SK-MEL-5 (cell line): ENCODE measurements at regions not wholly inside any gene's neighbourhood (a gene's known extent, or its start where the extent isn't known, plus 50 kb on each side); places are given as distances from the start of the nearest gene placed in this dataset.

Experiments
- DNase-seq: peaks from one replicate; pipeline ENCODE4 v3.0.0-alpha.2; 2016; ENCODE audit warnings: low read depth, low spot score
- in situ Hi-C: cut with HindIII; loops from 2 replicates; pipeline ENCODE4 v1.10.0; 2016; ENCODE audit warnings: low sequenced_read_pairs, high pct_unique_total_duplicates, low pct_unique_long_range_greater_than_20kb

DNA sequence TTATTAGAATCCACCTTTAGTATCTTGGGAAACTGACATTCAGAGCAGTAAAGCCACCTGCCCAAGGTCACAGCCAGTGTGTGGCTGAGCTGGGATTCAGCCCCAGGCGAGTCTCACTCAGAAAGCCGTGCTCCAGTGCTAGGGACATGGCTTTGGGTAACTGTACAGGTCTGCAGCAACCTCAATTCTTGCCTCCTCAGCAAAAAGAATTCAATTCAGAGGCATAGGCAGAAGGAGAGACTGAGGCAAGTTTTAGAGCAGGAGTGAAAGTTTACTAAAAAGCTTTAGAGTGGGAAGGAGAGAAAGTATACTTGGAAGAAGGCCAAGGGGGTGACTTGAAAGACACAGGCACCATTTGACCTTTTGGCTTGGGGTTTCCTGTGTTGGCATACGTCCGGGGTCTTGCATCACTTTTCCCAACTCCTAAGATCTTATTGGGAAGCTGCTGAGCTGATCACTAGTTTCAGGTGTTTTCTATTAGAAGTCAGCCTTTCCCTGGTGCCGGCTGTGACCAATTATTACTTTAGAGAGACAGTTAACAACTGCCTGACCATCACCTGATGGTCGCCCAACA lies 529.3 kb downstream of the MATN1 start:
- no peak for DNase-seq
- in situ Hi-C loops, result no loop called here

DNA sequence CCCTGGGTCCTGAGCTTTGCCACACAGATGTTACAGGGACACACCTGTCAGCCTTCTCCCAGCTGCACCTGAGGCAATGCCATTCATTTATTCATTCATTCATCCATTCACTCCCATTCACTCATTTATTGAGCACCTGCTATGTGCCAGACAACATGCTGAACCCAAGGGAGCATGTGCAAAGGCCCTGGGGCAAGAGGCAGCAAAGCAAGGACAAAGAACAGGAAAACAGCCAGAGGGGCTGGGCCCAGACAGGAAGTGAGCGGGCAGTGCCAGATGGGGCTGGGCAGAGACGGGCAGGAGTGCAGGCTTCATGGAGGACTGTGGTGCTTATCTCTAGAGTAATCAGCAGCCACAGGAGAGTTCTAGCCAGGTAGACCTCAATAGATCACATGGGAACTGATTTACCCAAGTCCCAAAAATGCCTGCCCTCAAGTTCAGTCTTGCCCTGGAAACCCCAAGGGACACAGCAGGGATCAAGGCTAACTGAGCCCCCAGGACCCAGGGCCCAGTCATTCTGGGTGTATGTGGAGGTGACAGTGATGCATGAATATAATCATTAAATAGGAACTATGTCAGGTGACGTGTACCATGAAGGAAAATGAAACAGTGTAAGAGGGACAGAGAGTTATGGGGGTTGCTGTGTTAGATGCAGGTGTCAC lies 530.3 kb downstream of the MATN1 start:
- in situ Hi-C loops, result no loop called here
- no peak for DNase-seq

DNA sequence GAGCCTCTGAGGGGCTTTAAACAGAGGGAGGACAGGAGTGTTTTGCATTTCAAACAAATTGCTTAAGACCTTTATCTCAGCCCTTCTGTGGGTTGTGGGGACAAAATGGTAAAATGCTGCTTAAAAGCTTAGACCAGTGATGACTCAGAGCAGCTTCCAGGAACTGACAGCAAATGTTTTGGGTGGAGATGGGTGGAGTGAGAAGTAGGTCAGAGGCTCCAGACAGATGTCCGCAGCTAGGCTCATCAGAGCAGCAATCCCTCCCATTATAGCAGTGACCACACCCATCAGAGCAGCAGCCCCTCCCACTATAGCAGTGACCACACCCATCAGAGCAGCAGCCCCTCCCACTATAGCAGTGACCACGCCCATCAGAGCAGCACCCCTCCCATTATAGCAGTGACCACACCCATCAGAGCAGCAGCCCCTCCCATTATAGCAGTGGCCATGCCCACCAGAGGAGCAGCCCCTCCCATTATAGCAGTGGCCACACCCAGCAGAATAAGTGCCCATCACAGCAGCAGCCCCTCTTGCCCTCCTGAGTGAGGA lies 532.2 kb downstream of the MATN1 start:
- DNase-seq, result peak; percentile 50
- in situ Hi-C loops, result no loop called here

DNA sequence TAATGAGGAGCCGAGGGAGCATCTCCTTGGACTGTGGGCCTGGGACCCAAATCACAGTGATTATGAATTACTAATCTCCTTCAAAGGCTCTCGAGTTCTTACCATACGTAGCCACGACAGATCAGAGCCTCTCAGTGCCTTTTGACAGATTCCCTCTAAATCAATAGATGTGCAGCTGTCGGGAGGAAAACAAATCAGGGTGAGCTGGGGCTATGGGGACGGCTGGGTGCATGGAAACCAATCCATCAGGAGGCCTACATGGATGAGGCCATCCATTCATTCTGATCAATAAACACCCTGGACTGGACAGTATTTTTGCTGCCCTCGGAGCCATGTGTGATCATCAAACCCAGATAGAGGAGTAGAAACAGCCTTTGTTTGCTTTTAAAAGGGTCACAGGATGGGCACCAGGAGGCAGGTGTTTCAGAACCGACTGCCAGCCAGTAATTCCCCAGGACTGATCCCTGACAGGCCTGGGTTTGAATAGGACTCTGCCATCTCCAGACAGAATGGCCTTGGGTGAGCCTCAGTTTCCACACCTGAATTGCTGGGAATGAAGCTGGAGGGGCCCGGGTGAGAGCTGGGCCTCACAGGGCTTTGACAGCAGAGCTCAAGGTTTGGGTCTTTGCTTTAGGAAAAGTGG lies 532.8 kb downstream of the MATN1 start:
- in situ Hi-C loops, result no loop called here
- no peak for DNase-seq

DNA sequence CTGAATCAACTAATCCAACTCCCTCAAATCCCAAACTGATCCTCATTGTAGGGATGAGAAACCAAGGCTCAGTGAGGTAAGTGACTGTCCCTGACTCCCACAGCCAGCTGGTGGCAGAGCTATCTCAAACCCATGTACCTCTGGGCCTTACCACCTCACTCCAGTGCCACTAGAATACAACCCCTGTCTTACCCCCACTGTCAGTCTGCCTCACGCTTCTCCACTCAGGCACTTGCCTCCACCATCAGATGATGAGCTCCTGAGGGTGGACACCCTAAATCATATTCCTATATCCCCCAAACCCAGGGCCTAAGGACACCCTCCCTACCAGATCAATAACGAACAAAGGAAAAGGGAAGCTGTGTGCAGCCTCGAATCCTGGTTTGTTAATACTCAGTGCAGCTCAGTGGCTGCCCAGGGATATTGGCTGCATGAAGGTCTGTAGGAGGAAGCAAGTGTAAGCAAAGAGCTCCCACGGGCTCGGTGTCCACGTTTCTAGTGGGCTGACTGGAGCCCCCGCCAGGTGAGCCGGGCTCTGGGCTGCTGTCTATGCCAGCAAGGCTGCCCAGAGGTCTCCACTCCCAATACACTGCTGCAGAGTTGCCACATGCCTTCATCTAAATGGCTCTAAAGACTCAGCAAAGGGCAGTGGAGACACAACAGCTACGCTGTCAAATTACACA lies 533.4 kb downstream of the MATN1 start:
- DNase-seq, result no peak
- in situ Hi-C loops, result no loop called here

DNA sequence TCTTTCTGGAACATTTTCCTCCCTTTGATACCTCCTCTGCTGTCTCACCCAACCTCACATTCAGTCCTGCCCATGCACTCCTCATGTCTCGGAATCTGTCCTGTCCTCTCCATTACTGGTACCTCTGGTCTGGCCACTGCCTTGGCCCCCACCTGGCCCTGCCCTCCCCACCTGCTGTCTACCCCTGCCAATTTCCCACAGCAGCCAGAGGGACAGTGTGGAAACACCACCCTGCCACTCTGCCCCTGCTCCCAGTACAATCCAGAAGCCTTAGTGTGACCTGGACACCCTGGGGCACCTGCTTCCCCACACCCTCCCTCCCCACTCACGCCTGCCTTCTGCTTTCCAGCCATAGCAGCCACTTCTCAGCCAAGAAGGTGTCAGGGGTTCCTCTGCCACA lies 534.4 kb downstream of the MATN1 start:
- DNase-seq, result no peak
- in situ Hi-C loops, result no loop called here

DNA sequence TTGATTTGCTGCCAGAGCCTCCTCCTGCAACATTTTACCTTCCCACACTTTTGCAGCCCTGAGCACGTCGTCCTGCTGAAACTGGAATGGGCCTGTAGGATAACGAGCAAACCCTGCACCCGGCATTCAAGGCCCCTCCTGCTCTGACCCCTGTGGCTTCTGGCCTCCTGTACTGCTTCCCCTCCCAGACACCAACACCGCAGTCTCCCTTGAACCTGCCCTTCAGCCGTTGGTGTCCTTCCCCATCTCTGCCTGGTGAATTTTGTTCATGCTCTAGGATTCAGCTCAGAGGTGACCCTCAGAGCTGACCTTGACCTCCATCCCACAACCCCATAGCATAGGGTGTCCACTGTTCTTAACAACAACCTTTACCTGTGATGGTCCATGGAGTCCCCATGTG lies 535.1 kb downstream of the MATN1 start:
- in situ Hi-C loops, result no loop called here
- DNase-seq, result no peak

DNA sequence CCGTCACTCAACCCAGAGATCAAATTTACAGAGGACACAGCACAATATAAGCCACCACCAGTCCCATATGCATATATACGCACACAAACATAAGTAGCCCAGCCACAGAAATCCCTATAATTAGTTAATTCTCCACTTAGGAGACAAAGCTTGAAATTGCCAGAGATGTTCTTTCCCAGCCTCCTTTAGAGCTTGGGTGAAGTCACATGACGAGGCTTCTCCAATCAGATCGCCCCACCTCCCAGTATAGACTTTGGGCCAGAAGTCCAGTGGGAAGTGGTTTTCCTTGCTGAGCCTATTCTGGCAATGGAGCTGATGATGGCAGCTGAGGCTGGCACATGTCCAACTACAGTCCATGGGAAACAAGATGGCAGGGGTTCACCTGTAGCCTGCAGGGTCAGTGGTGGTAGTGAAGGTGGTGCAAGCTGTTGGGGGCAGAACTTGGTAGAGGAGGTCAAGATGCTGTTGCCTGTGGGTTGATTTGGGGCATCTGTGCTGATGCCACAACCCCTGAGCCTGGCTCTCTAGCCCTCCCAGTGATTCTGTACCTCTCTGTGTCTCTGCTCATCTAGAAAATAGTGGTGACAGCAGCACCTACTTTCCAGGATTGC lies 535.9 kb downstream of the MATN1 start:
- in situ Hi-C loops, result no loop called here
- DNase-seq, result no peak

DNA sequence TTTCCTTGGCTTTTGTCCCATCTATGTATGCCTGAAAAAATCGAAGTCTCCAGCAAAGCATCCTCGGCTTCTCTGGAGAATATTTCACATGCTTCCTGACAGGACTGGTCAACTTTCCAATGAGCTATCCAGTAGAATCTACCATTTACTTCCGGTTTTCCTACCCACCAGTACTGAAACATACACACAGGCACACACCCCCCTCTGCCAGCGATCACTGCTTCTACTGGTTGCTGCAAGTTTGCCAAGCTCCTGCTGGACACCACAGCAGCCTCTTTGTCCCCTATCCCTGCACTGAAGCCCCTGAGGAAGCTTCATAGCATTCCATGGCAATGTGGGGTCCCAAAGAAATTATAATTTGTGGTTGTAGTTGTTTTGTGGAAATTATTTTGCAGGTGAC lies 536.8 kb downstream of the MATN1 start:
- in situ Hi-C loops, result no loop called here
- no peak for DNase-seq

DNA sequence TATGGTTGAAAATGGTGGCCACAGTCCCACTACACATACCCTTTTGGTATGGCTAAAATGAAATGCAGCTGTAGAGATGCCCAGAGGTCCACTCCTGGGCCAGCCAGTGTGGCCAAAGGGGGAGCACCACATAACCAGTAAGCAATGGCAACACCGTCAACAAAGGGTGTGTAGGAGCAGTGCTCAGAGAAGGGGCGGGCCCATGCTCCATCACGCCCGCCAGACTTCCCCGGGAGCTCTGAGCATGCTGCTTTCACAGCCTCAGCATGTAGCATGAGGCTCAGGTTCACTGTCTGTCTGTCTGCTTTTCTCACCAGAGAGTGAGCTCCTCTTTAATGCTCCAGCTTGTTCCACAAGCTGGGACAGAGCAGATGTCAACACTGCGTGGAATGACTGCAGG lies 537.6 kb downstream of the MATN1 start:
- in situ Hi-C loops, result no loop called here
- DNase-seq, result no peak

DNA sequence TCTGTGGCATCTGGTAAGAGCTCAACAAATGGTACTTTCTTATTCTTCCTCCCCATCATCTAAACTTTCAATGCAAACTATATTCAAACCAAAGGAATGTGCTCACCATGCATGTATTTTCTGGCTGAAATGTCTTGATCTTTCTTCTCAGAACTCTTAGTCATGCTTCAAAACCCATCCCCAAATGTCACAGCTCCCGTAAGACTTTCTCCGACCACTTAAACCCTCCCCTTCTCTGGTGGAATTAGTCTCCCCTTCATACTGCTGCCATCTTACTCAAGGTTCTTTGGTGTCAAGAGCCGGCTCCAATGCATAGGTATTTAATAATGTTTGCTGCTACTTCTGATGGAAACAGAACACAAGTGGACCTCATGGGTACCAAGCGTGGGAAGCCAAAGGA lies 538.1 kb downstream of the MATN1 start:
- no peak for DNase-seq
- in situ Hi-C loops, result no loop called here

DNA sequence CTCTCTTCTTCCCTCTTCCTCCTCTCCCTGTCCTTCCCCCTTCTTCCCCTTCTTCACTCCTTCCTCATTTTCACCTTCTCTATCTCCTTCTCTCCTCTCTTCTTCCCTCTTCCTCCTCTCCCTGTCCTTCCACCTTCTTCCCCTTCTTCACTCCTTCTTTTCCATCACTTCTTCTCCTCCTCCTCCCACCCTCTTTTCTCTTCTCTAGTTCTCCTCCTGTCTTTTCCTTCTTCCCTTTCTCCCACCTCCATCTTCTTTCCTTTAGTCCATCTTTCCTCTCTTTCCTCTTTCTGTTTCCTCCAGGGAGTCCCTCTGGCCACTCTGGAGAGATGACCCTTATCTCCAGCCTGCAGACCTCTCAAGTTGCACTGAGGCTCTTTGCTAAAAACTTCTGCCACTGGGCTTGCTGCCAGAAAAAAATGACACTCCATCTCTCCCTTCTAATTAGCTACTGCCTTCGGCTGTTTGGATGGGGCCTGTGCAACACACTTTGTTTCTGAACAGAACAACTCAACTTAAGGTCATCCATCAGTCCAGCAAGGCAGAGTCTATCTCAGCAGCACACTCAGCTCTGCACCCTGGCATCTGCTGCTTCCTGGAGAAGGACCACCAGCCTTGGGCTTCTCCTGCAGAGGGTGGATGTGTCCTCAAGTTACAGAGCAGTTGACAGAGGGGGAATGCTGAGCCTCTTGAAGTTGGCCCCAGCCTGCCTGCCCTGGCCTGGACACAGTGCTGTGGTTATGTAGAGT lies 538.8 kb downstream of the MATN1 start:
- no peak for DNase-seq
- in situ Hi-C loops, result no loop called here

DNA sequence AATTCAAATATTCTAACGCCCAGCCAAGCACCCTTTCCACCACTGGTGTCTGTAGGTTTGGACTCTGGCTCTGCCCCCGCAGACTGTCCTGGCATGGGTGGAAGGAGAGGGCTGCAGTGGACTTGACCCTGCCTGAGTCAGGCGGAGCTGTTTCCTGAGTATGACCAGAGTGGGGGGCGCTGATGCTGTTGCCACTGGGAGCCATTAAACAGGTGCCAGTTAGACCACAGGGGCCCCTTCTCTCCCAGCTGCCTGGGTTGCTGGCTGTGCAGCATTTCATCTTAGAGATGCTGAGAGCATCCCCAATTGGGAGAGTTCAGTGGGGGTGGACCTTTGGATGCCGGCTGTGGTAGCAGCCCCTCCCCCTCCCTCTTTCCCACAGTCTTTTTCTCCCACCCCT lies 539.5 kb downstream of the MATN1 start:
- DNase-seq, result no peak
- in situ Hi-C loops, result no loop called here

DNA sequence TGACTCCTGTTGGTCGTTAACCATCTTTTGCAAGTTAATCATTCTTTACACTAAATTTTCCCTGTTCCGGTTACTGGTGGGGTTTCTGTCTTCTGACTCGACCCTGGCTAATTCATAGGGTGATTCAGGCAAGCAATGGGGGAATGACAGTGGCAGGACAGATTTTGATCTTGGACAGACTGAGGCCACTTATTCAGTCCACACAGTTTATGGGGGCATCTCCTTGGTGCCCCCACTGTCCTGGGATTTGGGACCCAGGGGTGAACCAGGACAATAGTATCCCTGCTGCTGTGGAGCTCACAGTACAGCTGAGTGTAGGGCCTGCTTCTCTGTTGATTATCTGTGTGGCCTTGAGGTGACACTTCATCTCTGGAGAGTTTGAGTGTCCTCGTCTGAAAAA lies 540.4 kb downstream of the MATN1 start:
- in situ Hi-C loops, result no loop called here
- no peak for DNase-seq

DNA sequence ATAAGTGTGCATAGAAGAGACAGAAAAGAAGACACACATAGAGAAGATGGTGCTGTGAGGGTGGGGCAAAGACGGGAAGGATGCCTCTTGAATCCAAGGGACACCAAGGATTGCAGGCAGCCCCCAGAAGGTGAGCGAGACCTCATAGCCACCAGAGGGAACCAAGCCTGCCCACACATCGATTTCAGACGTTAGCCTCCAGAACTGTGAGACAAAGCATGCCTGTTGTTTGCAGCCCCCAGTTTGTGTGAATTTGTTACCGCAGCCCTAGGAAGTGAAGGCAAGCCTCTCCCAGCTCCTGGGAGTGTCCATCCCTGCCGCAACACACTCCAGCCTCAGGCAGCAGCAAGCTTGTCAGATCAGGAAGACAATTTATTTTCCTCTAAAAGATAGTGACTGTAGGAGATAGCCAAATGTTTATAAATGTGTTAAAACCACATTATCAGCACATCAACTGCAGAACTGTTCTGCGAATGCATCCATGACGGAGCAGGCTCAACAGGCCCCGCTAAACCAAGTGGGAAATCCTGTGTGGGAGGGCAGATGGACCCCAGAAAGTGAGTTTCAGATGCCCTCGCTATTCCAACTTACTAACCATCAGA lies 543.3 kb downstream of the MATN1 start:
- DNase-seq, result no peak
- in situ Hi-C loops, result no loop called here

DNA sequence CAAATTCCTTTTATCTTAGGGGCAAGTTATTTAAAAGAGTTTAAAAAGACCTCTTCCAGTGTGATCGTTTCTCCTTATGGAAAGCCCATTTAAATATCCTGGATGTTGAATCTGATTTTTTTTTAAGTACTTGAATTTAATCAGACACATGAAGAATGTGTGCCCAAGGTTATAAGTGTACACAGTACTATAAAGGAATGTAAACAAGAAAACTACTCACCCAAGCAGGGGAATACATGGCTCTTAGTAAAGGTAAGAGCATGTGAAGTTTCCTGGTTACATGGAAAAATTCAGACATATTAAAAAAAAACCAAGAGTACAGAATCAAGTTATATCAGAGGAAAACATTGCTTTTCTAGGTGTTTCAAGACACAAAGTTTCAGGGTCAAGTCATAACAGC lies 546.9 kb downstream of the MATN1 start:
- DNase-seq, result no peak
- in situ Hi-C loops, result no loop called here

DNA sequence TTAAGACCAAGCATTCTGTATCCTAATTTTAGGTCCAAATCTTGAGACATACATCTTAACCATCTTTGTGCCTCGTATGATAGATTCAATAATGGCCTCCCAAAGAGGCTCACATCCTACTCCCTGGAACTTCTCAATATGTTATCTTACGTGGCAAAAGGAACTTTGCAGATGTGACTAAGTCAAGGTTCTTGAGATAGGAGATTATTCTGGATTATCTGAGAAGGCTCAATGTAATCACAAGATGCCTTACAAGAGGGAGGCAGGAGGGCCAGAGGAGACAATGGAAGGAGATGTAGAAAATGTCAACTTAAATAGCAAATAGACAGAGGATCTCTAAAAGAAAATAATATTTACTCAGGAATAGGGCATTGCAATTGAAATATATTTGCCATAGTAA lies 548.9 kb downstream of the MATN1 start:
- DNase-seq, result no peak
- in situ Hi-C loops, result no loop called here
